SK-N-SH (cell line): ENCODE measurements at regions not wholly inside any gene's neighbourhood (a gene's known extent, or its start where the extent isn't known, plus 50 kb on each side); places are given as distances from the start of the nearest gene placed in this dataset.

Experiments
- CTCF ChIA-PET: fragments of 300-600, 350-600 bp; formaldehyde crosslinking; extraction: SDS; loops from one replicate; lab custom pipeline; 2021; lab: Yijun Ruan, JAX
- POLR2A ChIA-PET: fragments of 350-600 bp; sonication (Branson Sonifier 250); formaldehyde crosslinking; extraction: SDS; loops from one replicate; lab custom pipeline; 2020; ENCODE audit warnings: antibody characterized with exemption, inconsistent platforms; lab: Yijun Ruan, JAX
- DNase-seq: peaks from one replicate; pipeline ENCODE4 v3.0.0; 2012
- H2AFZ ChIP-seq: fragments of 200-600 bp; sonication (generic); 2 replicates; pipeline ENCODE4 v1.8.1; 2016; ENCODE audit warnings: antibody characterized with exemption, mild to moderate bottlenecking, low read depth
- H3F3A ChIP-seq: fragments of 200-600 bp; sonication (generic); replicated peaks from 2 replicates; pipeline ENCODE3; 2016; ENCODE audit warnings: antibody characterized with exemption, mild to moderate bottlenecking; ENCODE audit not compliant: insufficient read depth
- H3K27ac ChIP-seq, 2 experiments: fragments of 200-500 bp in 1 of 2; fragments of 200-600 bp in 1 of 2; sonication (Bioruptor generic) in 1 of 2; sonication (generic), shearing (Covaris generic) in 1 of 2; 2 replicates each; pipeline versions ENCODE4 v1.5.1 to v1.6.1; 2014 to 2016; ENCODE audit warnings: low read depth in 2 of 2, inconsistent platforms in 1 of 2, low read length in 1 of 2, mild to moderate bottlenecking in 1 of 2, mixed read lengths in 1 of 2
- H3K27me3 ChIP-seq: fragments of 200-600 bp; sonication (generic), shearing (Covaris generic); 2 replicates; pipeline ENCODE4 v1.6.1; 2016; ENCODE audit warnings: mixed run types; ENCODE audit not compliant: insufficient read depth
- H3K36me3 ChIP-seq, 2 experiments: fragments of 200-500 bp in 1 of 2; fragments of 200-600 bp in 1 of 2; sonication (Bioruptor generic) in 1 of 2; sonication (generic) in 1 of 2; replicated peaks in 1 of 2; 2 replicates each; pipeline versions ENCODE3 to v1.5.1; 2014 to 2016; ENCODE audit warnings: low read length in 1 of 2, mild to moderate bottlenecking in 1 of 2; ENCODE audit not compliant: insufficient read depth in 2 of 2, control insufficient read depth in 1 of 2
- H3K4me1 ChIP-seq, 2 experiments: fragments of 200-500 bp in 1 of 2; fragments of 200-600 bp in 1 of 2; sonication (Bioruptor generic) in 1 of 2; sonication (generic), shearing (Covaris generic) in 1 of 2; 2 replicates each; pipeline versions ENCODE4 v1.5.1 to v1.6.1; 2014 to 2016; ENCODE audit warnings: low read depth in 1 of 2, low read length in 1 of 2, mixed run types in 1 of 2; ENCODE audit not compliant: insufficient read depth in 2 of 2, control insufficient read depth in 1 of 2
- H3K4me2 ChIP-seq: fragments of 200-600 bp; sonication (generic), shearing (Covaris generic); 2 replicates; pipeline ENCODE4 v1.6.1; 2017; ENCODE audit warnings: mixed run types
- H3K4me3 ChIP-seq, 2 experiments: fragments of 200-500 bp in 1 of 2; fragments of 200-600 bp in 1 of 2; sonication (Bioruptor generic) in 1 of 2; sonication (generic), shearing (Covaris generic) in 1 of 2; 2 replicates each; pipeline versions ENCODE4 v1.5.1 to v1.8.1; 2014 to 2016; ENCODE audit warnings: low read depth in 2 of 2, inconsistent platforms in 1 of 2, low read length in 1 of 2, mild to moderate bottlenecking in 1 of 2, mixed read lengths in 1 of 2, moderate library complexity in 1 of 2
- H3K79me2 ChIP-seq: fragments of 200-600 bp; sonication (generic); 2 replicates; pipeline ENCODE4 v1.8.1; 2017; ENCODE audit warnings: mild to moderate bottlenecking; ENCODE audit not compliant: insufficient read depth
- H3K9ac ChIP-seq: fragments of 200-600 bp; sonication (generic); 2 replicates; pipeline ENCODE4 v1.6.1; 2017; ENCODE audit warnings: mixed run types
- H3K9me2 ChIP-seq: fragments of 200-600 bp; sonication (generic); 2 replicates; pipeline ENCODE4 v1.6.1; 2017; ENCODE audit warnings: mixed run types
- H3K9me3 ChIP-seq: fragments of 200-600 bp; sonication (generic); 2 replicates; pipeline ENCODE4 v1.6.1; 2017; ENCODE audit warnings: mixed run types, mild to moderate bottlenecking, moderate library complexity
- H4K20me1 ChIP-seq: fragments of 200-600 bp; sonication (generic); 2 replicates; pipeline ENCODE4 v1.6.1; 2017; ENCODE audit warnings: mild to moderate bottlenecking, mixed run types; ENCODE audit not compliant: insufficient read depth
- CHD2 ChIP-seq: fragments of 150-350 bp; IDR thresholded peaks from 2 replicates; pipeline ENCODE4 v1.6.1; 2018; ENCODE audit warnings: low read length; ENCODE audit not compliant: partially characterized antibody
- ELF1 ChIP-seq: IDR thresholded peaks from 2 replicates; pipeline ENCODE4 v1.4.0; 2012
- EP300 ChIP-seq, 2 experiments: IDR thresholded peaks; 2 replicates each; pipeline versions ENCODE4 v1.4.0 to v1.6.1; 2012; ENCODE audit warnings: borderline replicate concordance in 1 of 2, low read depth in 1 of 2, low read length in 1 of 2
- FOSL2 ChIP-seq: IDR thresholded peaks from 2 replicates; pipeline ENCODE4 v1.4.0; 2012; ENCODE audit warnings: low read depth, mild to moderate bottlenecking, moderate library complexity, borderline replicate concordance
- FOXJ3 ChIP-seq: sonication (generic); formaldehyde crosslinking; IDR thresholded peaks from 2 replicates; pipeline ENCODE4 v1.5.1; 2020; ENCODE audit warnings: mild to moderate bottlenecking, missing genetic modification reagents
- FOXM1 ChIP-seq: IDR thresholded peaks from 2 replicates; pipeline ENCODE4 v1.4.0; 2012; ENCODE audit warnings: low read depth, mild to moderate bottlenecking
- GATA2 ChIP-seq: sonication (generic); formaldehyde crosslinking; IDR thresholded peaks from 2 replicates; pipeline ENCODE4 v1.5.0; 2020; ENCODE audit warnings: mild to moderate bottlenecking, missing genetic modification reagents
- JUND ChIP-seq: IDR thresholded peaks from 2 replicates; pipeline ENCODE4 v1.4.0; 2012
- MEF2A ChIP-seq: IDR thresholded peaks from 2 replicates; pipeline ENCODE4 v1.4.0; 2012; ENCODE audit warnings: low read depth, borderline replicate concordance
- NFIC ChIP-seq: IDR thresholded peaks from 2 replicates; pipeline ENCODE4 v1.4.0; 2012; ENCODE audit warnings: borderline replicate concordance
- POLR2AphosphoS5 ChIP-seq: IDR thresholded peaks from 2 replicates; pipeline ENCODE4 v1.6.1; 2012; ENCODE audit warnings: low read depth, low read length
- RXRA ChIP-seq: IDR thresholded peaks from 2 replicates; pipeline ENCODE4 v1.4.0; 2012; ENCODE audit warnings: low read depth, mild to moderate bottlenecking, borderline replicate concordance
- SIN3A ChIP-seq: IDR thresholded peaks from 2 replicates; pipeline ENCODE4 v1.6.1; 2012; ENCODE audit warnings: low read depth, mild to moderate bottlenecking, low read length, moderate library complexity, borderline replicate concordance
- TAF1 ChIP-seq: IDR thresholded peaks from 2 replicates; pipeline ENCODE4 v1.6.1; 2012; ENCODE audit warnings: low read depth, mild to moderate bottlenecking, low read length, moderate library complexity, borderline replicate concordance
- TCF12 ChIP-seq: IDR thresholded peaks from 2 replicates; pipeline ENCODE4 v1.4.0; 2012
- TEAD4 ChIP-seq: IDR thresholded peaks from 2 replicates; pipeline ENCODE4 v1.4.0; 2012; ENCODE audit warnings: mild to moderate bottlenecking, borderline replicate concordance; ENCODE audit not compliant: insufficient read depth
- YY1 ChIP-seq: IDR thresholded peaks from 2 replicates; pipeline ENCODE4 v1.4.0; 2012; ENCODE audit warnings: low read depth, mild to moderate bottlenecking
- WGBS: methylation state at CpG from one replicate; pipeline ENCODE4 v1.1.6; 2017; ENCODE audit warnings: low lambda C conversion rate; 5-methylcytosine and 5-hydroxymethylcytosine counted together
- TF ChIP-seq, protein P1 (sequence below): IDR thresholded peaks from 2 replicates; pipeline ENCODE4; 2012
- TF ChIP-seq, protein P2 (sequence below): fragments of 150-350 bp; IDR thresholded peaks from 2 replicates; pipeline ENCODE4 v1.6.1; 2016; ENCODE audit warnings: mild to moderate bottlenecking, low read depth, low read length
- TF ChIP-seq, protein P3 (sequence below): IDR thresholded peaks from 2 replicates; pipeline ENCODE4 v1.6.1; 2012; ENCODE audit warnings: mild to moderate bottlenecking, low read depth, low read length, moderate library complexity
- TF ChIP-seq, protein P4 (sequence below): fragments of 150-350 bp; IDR thresholded peaks from 2 replicates; pipeline ENCODE4 v1.6.1; 2017; ENCODE audit warnings: antibody characterized with exemption, low read length, low read depth, borderline replicate concordance

DNA sequence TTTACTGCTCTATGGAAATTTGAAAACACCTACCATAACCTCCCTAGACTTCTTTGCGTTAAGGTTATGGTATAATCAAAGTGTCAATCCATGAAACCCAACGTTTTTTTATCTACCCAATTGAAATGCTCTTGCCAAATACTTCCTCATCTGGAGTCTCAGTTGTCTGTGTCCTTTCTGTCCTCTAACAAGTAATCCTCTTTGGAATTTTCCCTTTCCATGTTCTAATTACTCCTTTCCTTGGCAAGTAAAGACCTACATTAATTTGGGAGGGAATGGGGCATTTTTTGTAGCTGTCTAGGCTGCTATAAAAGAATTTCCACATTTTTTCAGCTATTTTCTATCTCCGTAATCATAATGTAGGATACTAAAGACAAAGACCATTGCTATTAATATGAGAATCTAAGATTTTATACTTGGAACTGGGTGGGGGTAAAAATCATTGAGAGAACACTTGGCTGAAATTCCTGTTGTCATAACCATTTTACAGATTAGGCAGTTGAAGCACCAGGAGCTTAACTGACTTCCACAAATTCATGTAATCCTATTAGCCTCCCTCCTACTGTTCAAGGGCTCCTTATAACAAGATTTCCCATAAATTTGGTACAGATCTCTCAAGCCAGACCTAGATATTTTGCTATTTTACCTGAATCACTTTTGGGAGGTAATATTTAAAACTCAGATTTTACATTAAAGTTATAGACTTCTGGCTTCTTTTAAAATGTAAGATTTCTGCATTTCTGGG lies 1307.6 kb downstream of the XPNPEP1 start (continued):
- no peak for TF ChIP-seq TAF1
- TF ChIP-seq POLR2AphosphoS5: no peak
- no peak for TF ChIP-seq FOSL2
- no peak for TF ChIP-seq TEAD4
- TF ChIP-seq, protein P1, sequence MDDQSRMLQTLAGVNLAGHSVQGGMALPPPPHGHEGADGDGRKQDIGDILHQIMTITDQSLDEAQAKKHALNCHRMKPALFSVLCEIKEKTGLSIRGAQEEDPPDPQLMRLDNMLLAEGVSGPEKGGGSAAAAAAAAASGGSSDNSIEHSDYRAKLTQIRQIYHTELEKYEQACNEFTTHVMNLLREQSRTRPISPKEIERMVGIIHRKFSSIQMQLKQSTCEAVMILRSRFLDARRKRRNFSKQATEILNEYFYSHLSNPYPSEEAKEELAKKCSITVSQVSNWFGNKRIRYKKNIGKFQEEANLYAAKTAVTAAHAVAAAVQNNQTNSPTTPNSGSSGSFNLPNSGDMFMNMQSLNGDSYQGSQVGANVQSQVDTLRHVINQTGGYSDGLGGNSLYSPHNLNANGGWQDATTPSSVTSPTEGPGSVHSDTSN: no peak
- no peak for TF ChIP-seq GATA2 (CRISPR knock-in tag)
- no peak for TF ChIP-seq TCF12
- TF ChIP-seq CHD2: no peak

DNA sequence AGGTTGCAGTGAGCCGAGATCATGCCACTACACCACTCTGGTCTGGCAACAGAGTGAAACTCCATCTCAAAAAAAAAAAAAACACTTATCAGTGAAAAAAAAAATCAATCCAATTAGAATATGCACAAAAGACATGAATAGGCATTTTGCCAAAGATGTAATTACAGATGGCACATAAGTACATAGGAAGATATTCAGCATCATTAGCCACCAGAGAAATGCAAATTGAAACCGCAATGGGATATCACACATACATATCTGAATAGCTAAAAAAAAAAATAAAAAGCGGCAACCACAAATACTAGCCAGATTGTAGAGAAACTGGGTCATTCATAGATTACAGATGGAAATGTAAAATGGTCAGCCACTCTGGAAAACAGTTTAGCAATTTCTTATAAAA lies 1310.8 kb downstream of the XPNPEP1 start:
- no peaks in the 10 kb centered on the region for H3F3A ChIP-seq
- WGBS: 22% methylated on average over 3 of the region's 3 CpGs
- CTCF ChIA-PET: no interaction called here

More for the DNA sequence above, 1310.8 kb downstream of the XPNPEP1 start:
- DNase-seq: peak; percentile 6
- Histone ChIP-seq H2AFZ (no peak overlapping the region), H3K4me1 (peaks cover 0 to 22% of the 10 kb centered on the region in 2 experiments; a peak in 2 of 4 replicates), H3K9me2 (no peaks in the 10 kb centered on the region), H3K27me3 (no peaks in the 10 kb centered on the region), H3K9ac (no peak overlapping the region), H3K79me2 (no peaks in the 10 kb centered on the region), H3K27ac (no peak overlapping the region), H4K20me1 (no peaks in the 10 kb centered on the region), H3K4me3 (no peak overlapping the region), H3K4me2 (no peak overlapping the region), H3K36me3 (no peaks in the 10 kb centered on the region), H3K9me3 (no peaks in the 10 kb centered on the region)
- POLR2A ChIA-PET: no interaction called here
- TF ChIP-seq GATA2 (CRISPR knock-in tag): peak; percentile 65; the same call in 1 of the 2 replicates
- no peak for TF ChIP-seq FOXJ3 (CRISPR knock-in tag)
- no peak for TF ChIP-seq ELF1
- no peak for TF ChIP-seq FOXM1
- no peak for TF ChIP-seq EP300 (IDR thresholded peaks at IDR 0.05; ENCODE audit: borderline replicate concordance in 1 of 2, low read depth in 1 of 2, low read length in 1 of 2)
- TF ChIP-seq SIN3A: no peak
- TF ChIP-seq, protein P2, sequence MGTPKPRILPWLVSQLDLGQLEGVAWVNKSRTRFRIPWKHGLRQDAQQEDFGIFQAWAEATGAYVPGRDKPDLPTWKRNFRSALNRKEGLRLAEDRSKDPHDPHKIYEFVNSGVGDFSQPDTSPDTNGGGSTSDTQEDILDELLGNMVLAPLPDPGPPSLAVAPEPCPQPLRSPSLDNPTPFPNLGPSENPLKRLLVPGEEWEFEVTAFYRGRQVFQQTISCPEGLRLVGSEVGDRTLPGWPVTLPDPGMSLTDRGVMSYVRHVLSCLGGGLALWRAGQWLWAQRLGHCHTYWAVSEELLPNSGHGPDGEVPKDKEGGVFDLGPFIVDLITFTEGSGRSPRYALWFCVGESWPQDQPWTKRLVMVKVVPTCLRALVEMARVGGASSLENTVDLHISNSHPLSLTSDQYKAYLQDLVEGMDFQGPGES: no peak
- TF ChIP-seq JUND: no peak
- no peak for TF ChIP-seq FOSL2
- no peak for TF ChIP-seq MEF2A
- TF ChIP-seq NFIC: 0 out of 2 replicates have a peak, but pooled peaks have one; percentile 15
- TF ChIP-seq RXRA: no peak
- TF ChIP-seq, protein P3, sequence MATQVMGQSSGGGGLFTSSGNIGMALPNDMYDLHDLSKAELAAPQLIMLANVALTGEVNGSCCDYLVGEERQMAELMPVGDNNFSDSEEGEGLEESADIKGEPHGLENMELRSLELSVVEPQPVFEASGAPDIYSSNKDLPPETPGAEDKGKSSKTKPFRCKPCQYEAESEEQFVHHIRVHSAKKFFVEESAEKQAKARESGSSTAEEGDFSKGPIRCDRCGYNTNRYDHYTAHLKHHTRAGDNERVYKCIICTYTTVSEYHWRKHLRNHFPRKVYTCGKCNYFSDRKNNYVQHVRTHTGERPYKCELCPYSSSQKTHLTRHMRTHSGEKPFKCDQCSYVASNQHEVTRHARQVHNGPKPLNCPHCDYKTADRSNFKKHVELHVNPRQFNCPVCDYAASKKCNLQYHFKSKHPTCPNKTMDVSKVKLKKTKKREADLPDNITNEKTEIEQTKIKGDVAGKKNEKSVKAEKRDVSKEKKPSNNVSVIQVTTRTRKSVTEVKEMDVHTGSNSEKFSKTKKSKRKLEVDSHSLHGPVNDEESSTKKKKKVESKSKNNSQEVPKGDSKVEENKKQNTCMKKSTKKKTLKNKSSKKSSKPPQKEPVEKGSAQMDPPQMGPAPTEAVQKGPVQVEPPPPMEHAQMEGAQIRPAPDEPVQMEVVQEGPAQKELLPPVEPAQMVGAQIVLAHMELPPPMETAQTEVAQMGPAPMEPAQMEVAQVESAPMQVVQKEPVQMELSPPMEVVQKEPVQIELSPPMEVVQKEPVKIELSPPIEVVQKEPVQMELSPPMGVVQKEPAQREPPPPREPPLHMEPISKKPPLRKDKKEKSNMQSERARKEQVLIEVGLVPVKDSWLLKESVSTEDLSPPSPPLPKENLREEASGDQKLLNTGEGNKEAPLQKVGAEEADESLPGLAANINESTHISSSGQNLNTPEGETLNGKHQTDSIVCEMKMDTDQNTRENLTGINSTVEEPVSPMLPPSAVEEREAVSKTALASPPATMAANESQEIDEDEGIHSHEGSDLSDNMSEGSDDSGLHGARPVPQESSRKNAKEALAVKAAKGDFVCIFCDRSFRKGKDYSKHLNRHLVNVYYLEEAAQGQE: no peak
- TF ChIP-seq, protein P4, sequence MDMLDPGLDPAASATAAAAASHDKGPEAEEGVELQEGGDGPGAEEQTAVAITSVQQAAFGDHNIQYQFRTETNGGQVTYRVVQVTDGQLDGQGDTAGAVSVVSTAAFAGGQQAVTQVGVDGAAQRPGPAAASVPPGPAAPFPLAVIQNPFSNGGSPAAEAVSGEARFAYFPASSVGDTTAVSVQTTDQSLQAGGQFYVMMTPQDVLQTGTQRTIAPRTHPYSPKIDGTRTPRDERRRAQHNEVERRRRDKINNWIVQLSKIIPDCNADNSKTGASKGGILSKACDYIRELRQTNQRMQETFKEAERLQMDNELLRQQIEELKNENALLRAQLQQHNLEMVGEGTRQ: no peak
- TF ChIP-seq CHD2: no peak
- no peak for TF ChIP-seq YY1
- no peak; the same call in 1 of the 2 replicates for TF ChIP-seq TCF12
